ENCODE measurements at regions not wholly inside any gene's neighbourhood (a gene's known extent, or its start where the extent isn't known, plus 50 kb on each side); places are given as distances from the start of the nearest gene placed in this dataset.

- TF ChIP-seq, protein P1, sequence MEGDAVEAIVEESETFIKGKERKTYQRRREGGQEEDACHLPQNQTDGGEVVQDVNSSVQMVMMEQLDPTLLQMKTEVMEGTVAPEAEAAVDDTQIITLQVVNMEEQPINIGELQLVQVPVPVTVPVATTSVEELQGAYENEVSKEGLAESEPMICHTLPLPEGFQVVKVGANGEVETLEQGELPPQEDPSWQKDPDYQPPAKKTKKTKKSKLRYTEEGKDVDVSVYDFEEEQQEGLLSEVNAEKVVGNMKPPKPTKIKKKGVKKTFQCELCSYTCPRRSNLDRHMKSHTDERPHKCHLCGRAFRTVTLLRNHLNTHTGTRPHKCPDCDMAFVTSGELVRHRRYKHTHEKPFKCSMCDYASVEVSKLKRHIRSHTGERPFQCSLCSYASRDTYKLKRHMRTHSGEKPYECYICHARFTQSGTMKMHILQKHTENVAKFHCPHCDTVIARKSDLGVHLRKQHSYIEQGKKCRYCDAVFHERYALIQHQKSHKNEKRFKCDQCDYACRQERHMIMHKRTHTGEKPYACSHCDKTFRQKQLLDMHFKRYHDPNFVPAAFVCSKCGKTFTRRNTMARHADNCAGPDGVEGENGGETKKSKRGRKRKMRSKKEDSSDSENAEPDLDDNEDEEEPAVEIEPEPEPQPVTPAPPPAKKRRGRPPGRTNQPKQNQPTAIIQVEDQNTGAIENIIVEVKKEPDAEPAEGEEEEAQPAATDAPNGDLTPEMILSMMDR (tag by site-specific recombination; IDR thresholded peaks at IDR 0.05): no peak
- TF ChIP-seq ZNF423 (tag by site-specific recombination; IDR thresholded peaks at IDR 0.05) (no peak), ZNF747 (tag by site-specific recombination; IDR thresholded peaks at IDR 0.05) (no peak)
Measured at GRCh38 chrX:125424536-125424935, 104.9 kb downstream of the TEX13C start.
